ENCODE measurements at regions not wholly inside any gene's neighbourhood (a gene's known extent, or its start where the extent isn't known, plus 50 kb on each side); places are given as distances from the start of the nearest gene placed in this dataset.

DNA sequence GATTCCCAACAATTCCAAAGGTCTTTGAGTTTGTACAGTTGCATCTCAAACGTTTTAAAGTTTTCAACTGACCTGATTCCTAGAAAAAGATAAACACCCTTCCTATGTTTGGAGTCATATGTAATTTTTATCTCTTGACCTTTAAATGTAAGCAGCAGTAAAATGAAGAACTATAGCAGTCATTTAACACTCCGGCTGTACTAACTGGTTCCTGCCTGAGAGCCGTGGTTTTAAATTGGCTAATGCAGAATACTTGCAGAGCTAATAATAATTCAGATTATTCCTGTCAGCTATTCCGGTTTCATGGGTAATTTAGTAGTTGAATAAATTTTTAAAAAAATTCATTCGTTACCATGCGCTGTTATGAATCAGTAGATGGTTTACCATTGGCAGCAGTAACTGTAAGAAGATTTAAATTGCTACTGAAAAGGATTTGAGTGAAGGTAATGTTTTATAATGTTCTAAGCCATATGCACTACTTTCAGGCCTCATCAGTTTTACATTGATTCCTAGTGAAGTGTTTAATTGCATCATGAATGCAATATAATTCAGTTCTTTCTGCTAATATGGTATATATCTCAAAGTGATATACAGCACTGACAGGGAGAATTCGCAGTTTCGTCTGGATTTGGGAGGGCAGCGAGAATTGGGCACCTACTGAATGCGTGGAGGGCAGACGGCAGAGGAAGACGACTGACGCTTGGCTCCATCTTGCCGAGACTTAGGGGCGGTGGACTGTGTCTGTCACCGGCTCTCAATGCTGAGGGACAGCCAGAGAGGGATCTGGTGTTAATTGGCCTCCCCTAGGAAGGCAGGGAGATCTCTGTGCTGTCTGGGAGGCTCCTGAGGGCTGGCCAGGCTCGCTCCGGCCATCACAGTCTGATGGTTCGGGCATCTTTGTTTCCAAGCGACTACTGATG is 217.7 kb downstream of the PHETA1 start:
- Histone ChIP-seq H3K27me3 (ENCODE audit: insufficient read depth) (no peaks in the 10 kb centered on the region), H3K4me3 (no peak overlapping the region), H3F3A (replicated peaks; ENCODE audit: low read depth) (no peaks in the 10 kb centered on the region), H3K36me3 (ENCODE audit: insufficient read depth) (no peaks in the 10 kb centered on the region), H3K79me2 (replicated peaks; ENCODE audit: insufficient read depth) (0 out of 2 replicates have a peak, but pooled peaks cover 3% of the 10 kb centered on the region), H4K20me1 (replicated peaks; ENCODE audit: insufficient read depth) (no peaks in the 10 kb centered on the region; the same call in none of the 2 replicates), H3K4me1 (ENCODE audit: insufficient read depth) (peaks cover 10% of the 10 kb centered on the region; the same call in 1 of the 2 replicates), H2AFZ (no peak overlapping the region), H3K27ac (ENCODE audit: low read depth) (no peak overlapping the region), H3K9me2 (ENCODE audit: insufficient read depth) (no peaks in the 10 kb centered on the region), H3K4me2 (no peak overlapping the region)
- ATAC-seq (no peak), DNase-seq (ENCODE audit: low spot score) (no peak)
- Mint-ChIP-seq H3K27ac (no peak overlapping the region), H3K27me3 (ENCODE audit: insufficient read depth, low read depth, poor library complexity) (peaks cover 3% of the 10 kb centered on the region), H3K36me3 (ENCODE audit: low read depth) (no peaks in the 10 kb centered on the region), H3K4me1 (peaks cover 20% of the 10 kb centered on the region), H3K9me3 (no peaks in the 10 kb centered on the region), H3K4me3 (no peak overlapping the region)
- TF ChIP-seq ZNF114 (CRISPR knock-in tag; IDR thresholded peaks at IDR 0.05) (no peak), ETS1 (IDR thresholded peaks at IDR 0.05) (no peak), STAT1 (IDR thresholded peaks at IDR 0.05; ENCODE audit: unreplicated experiment) (no peak), POLR2AphosphoS5 (IDR thresholded peaks at IDR 0.05; ENCODE audit: low read depth) (no peak), JUNB (IDR thresholded peaks at IDR 0.05; ENCODE audit: unreplicated experiment) (no peak), EZH2 (IDR thresholded peaks at IDR 0.05; ENCODE audit: low read depth, unreplicated experiment) (no peak), EZH2phosphoT487 (IDR thresholded peaks at IDR 0.05; ENCODE audit: unreplicated experiment) (no peak), ZNF331 (CRISPR knock-in tag; IDR thresholded peaks at IDR 0.05; ENCODE audit: low read depth) (no peak), CREB1 (CRISPR knock-in tag; IDR thresholded peaks at IDR 0.05; ENCODE audit: low read depth) (no peak), NANOG (IDR thresholded peaks at IDR 0.05; ENCODE audit: borderline replicate concordance) (no peak)
- TF ChIP-seq, protein P1, sequence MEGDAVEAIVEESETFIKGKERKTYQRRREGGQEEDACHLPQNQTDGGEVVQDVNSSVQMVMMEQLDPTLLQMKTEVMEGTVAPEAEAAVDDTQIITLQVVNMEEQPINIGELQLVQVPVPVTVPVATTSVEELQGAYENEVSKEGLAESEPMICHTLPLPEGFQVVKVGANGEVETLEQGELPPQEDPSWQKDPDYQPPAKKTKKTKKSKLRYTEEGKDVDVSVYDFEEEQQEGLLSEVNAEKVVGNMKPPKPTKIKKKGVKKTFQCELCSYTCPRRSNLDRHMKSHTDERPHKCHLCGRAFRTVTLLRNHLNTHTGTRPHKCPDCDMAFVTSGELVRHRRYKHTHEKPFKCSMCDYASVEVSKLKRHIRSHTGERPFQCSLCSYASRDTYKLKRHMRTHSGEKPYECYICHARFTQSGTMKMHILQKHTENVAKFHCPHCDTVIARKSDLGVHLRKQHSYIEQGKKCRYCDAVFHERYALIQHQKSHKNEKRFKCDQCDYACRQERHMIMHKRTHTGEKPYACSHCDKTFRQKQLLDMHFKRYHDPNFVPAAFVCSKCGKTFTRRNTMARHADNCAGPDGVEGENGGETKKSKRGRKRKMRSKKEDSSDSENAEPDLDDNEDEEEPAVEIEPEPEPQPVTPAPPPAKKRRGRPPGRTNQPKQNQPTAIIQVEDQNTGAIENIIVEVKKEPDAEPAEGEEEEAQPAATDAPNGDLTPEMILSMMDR (conservative IDR thresholded peaks at IDR 0.05; ENCODE audit: low read depth in 2 of 2), result no peak
- TF ChIP-seq, protein P2, sequence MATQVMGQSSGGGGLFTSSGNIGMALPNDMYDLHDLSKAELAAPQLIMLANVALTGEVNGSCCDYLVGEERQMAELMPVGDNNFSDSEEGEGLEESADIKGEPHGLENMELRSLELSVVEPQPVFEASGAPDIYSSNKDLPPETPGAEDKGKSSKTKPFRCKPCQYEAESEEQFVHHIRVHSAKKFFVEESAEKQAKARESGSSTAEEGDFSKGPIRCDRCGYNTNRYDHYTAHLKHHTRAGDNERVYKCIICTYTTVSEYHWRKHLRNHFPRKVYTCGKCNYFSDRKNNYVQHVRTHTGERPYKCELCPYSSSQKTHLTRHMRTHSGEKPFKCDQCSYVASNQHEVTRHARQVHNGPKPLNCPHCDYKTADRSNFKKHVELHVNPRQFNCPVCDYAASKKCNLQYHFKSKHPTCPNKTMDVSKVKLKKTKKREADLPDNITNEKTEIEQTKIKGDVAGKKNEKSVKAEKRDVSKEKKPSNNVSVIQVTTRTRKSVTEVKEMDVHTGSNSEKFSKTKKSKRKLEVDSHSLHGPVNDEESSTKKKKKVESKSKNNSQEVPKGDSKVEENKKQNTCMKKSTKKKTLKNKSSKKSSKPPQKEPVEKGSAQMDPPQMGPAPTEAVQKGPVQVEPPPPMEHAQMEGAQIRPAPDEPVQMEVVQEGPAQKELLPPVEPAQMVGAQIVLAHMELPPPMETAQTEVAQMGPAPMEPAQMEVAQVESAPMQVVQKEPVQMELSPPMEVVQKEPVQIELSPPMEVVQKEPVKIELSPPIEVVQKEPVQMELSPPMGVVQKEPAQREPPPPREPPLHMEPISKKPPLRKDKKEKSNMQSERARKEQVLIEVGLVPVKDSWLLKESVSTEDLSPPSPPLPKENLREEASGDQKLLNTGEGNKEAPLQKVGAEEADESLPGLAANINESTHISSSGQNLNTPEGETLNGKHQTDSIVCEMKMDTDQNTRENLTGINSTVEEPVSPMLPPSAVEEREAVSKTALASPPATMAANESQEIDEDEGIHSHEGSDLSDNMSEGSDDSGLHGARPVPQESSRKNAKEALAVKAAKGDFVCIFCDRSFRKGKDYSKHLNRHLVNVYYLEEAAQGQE (IDR thresholded peaks at IDR 0.05; ENCODE audit: unreplicated experiment), result no peak
- TF ChIP-seq, protein P3, sequence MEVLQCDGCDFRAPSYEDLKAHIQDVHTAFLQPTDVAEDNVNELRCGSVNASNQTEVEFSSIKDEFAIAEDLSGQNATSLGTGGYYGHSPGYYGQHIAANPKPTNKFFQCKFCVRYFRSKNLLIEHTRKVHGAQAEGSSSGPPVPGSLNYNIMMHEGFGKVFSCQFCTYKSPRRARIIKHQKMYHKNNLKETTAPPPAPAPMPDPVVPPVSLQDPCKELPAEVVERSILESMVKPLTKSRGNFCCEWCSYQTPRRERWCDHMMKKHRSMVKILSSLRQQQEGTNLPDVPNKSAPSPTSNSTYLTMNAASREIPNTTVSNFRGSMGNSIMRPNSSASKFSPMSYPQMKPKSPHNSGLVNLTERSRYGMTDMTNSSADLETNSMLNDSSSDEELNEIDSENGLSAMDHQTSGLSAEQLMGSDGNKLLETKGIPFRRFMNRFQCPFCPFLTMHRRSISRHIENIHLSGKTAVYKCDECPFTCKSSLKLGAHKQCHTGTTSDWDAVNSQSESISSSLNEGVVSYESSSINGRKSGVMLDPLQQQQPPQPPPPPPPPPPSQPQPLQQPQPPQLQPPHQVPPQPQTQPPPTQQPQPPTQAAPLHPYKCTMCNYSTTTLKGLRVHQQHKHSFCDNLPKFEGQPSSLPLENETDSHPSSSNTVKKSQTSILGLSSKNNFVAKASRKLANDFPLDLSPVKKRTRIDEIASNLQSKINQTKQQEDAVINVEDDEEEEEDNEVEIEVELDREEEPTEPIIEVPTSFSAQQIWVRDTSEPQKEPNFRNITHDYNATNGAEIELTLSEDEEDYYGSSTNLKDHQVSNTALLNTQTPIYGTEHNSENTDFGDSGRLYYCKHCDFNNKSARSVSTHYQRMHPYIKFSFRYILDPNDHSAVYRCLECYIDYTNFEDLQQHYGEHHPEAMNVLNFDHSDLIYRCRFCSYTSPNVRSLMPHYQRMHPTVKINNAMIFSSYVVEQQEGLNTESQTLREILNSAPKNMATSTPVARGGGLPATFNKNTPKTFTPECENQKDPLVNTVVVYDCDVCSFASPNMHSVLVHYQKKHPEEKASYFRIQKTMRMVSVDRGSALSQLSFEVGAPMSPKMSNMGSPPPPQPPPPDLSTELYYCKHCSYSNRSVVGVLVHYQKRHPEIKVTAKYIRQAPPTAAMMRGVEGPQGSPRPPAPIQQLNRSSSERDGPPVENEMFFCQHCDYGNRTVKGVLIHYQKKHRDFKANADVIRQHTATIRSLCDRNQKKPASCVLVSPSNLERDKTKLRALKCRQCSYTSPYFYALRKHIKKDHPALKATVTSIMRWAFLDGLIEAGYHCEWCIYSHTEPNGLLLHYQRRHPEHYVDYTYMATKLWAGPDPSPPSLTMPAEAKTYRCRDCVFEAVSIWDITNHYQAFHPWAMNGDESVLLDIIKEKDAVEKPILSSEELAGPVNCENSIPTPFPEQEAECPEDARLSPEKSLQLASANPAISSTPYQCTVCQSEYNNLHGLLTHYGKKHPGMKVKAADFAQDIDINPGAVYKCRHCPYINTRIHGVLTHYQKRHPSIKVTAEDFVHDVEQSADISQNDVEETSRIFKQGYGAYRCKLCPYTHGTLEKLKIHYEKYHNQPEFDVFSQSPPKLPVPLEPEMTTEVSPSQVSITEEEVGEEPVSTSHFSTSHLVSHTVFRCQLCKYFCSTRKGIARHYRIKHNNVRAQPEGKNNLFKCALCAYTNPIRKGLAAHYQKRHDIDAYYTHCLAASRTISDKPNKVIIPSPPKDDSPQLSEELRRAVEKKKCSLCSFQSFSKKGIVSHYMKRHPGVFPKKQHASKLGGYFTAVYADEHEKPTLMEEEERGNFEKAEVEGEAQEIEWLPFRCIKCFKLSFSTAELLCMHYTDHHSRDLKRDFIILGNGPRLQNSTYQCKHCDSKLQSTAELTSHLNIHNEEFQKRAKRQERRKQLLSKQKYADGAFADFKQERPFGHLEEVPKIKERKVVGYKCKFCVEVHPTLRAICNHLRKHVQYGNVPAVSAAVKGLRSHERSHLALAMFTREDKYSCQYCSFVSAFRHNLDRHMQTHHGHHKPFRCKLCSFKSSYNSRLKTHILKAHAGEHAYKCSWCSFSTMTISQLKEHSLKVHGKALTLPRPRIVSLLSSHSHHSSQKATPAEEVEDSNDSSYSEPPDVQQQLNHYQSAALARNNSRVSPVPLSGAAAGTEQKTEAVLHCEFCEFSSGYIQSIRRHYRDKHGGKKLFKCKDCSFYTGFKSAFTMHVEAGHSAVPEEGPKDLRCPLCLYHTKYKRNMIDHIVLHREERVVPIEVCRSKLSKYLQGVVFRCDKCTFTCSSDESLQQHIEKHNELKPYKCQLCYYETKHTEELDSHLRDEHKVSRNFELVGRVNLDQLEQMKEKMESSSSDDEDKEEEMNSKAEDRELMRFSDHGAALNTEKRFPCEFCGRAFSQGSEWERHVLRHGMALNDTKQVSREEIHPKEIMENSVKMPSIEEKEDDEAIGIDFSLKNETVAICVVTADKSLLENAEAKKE (CRISPR knock-in tag; IDR thresholded peaks at IDR 0.05), result no peak
